Keratinocyte (primary cell): ENCODE measurements at regions not wholly inside any gene's neighbourhood (a gene's known extent, or its start where the extent isn't known, plus 50 kb on each side); places are given as distances from the start of the nearest gene placed in this dataset.

Experiments used
- DNase-seq: peaks from one replicate; pipeline ENCODE4 v3.0.0-alpha.2; 2011; ENCODE audit warnings: low read depth, missing footprints, low spot score
- FAIRE-seq: peaks from 2 replicates; lab custom pipeline; 2011; peaks lifted over from hg19 to GRCh38; lab: Jason Lieb, UNC
- H2AFZ ChIP-seq: 2 replicates; pipeline ENCODE4 v1.6.0; 2012; ENCODE audit warnings: low read length, control low read depth, inconsistent platforms; ENCODE audit not compliant: control insufficient read depth
- H3K27ac ChIP-seq: 2 replicates; pipeline ENCODE4 v1.5.1; 2011; ENCODE audit warnings: low read length; ENCODE audit not compliant: control insufficient read depth, insufficient read depth
- H3K27me3 ChIP-seq: 3 replicates; pipeline ENCODE4 v1.6.0; 2011; ENCODE audit warnings: low read length; ENCODE audit not compliant: control insufficient read depth, insufficient read depth; ENCODE audit errors: extremely low read depth
- H3K36me3 ChIP-seq, 2 experiments: 2 replicates in 1 of 2; 3 replicates in 1 of 2; pipeline ENCODE4 v1.5.1; 2011; ENCODE audit warnings: low read length in 2 of 2, mild to moderate bottlenecking in 1 of 2; ENCODE audit not compliant: control insufficient read depth in 2 of 2, insufficient read depth in 2 of 2; ENCODE audit errors: extremely low read depth in 1 of 2
- H3K4me1 ChIP-seq: 3 replicates; pipeline ENCODE4 v1.5.1; 2011; ENCODE audit warnings: low read length; ENCODE audit not compliant: control insufficient read depth, insufficient read depth; ENCODE audit errors: extremely low read depth
- H3K4me2 ChIP-seq: 3 replicates; pipeline ENCODE4 v1.6.0; 2011; ENCODE audit warnings: low read depth, low read length; ENCODE audit not compliant: control insufficient read depth, insufficient read depth; ENCODE audit errors: extremely low read depth
- H3K4me3 ChIP-seq, 3 experiments: fragments of 200-600 bp in 1 of 3; sonication (generic) in 1 of 3; 2 replicates in 2 of 3; 3 replicates in 1 of 3; pipeline ENCODE4 v1.5.1; 2011 to 2016; ENCODE audit warnings: low read length in 3 of 3, mild to moderate bottlenecking in 3 of 3, control low read depth in 2 of 3, inconsistent platforms in 1 of 3, low read depth in 1 of 3, mixed read lengths in 1 of 3, mixed run types in 1 of 3, moderate library complexity in 1 of 3; ENCODE audit not compliant: control insufficient read depth in 2 of 3, insufficient read depth in 2 of 3; ENCODE audit errors: extremely low read depth in 1 of 3
- H3K79me2 ChIP-seq: 2 replicates; pipeline ENCODE4 v1.6.0; 2012; ENCODE audit warnings: low read length; ENCODE audit not compliant: control insufficient read depth, insufficient read depth
- H3K9ac ChIP-seq: 3 replicates; pipeline ENCODE4 v1.6.0; 2011; ENCODE audit warnings: low read length; ENCODE audit not compliant: control insufficient read depth, insufficient read depth; ENCODE audit errors: extremely low read depth
- H3K9me1 ChIP-seq: 3 replicates; pipeline ENCODE4 v1.6.0; 2011; ENCODE audit warnings: low read length; ENCODE audit not compliant: control insufficient read depth, insufficient read depth; ENCODE audit errors: extremely low read depth
- H3K9me3 ChIP-seq: 2 replicates; pipeline ENCODE4 v1.5.1; 2012; ENCODE audit warnings: low read depth, low read length; ENCODE audit not compliant: control insufficient read depth
- H4K20me1 ChIP-seq: 3 replicates; pipeline ENCODE4 v1.6.0; 2011; ENCODE audit warnings: low read length; ENCODE audit not compliant: control insufficient read depth, insufficient read depth; ENCODE audit errors: extremely low read depth
- CTCF ChIP-seq, 3 experiments: IDR thresholded peaks in 1 of 3; conservative IDR thresholded peaks in 1 of 3; optimal IDR thresholded peaks in 1 of 3; 2 replicates in 2 of 3; 3 replicates in 1 of 3; pipeline versions ENCODE3 to v1.5.1; 2011; ENCODE audit warnings: low read length in 3 of 3, mild to moderate bottlenecking in 3 of 3, moderate library complexity in 2 of 3, control low read depth in 1 of 3, inconsistent platforms in 1 of 3; ENCODE audit not compliant: insufficient read depth in 2 of 3; ENCODE audit errors: extremely low read depth in 1 of 3
- EZH2 ChIP-seq: IDR thresholded peaks from one replicate; pipeline ENCODE4 v1.6.1; 2012; ENCODE audit warnings: inconsistent platforms, mild to moderate bottlenecking, low read length, moderate library complexity
- dilution Hi-C: fragments of 300-500 bp; cut with MboI; formaldehyde crosslinking; loops from one replicate; pipeline ENCODE4 v1.7.0; 2020; ENCODE audit warnings: low sequenced_read_pairs; ENCODE audit not compliant: extremely low pct_ligation_motif_present

GRCh38 chr10:3548702-3549101, 236.3 kb downstream of the KLF6 start:
- no peaks in the 10 kb centered on the region for H3K4me1 ChIP-seq
- DNase-seq (no peak), FAIRE-seq (no peak)
- H3K4me2 ChIP-seq: no peak overlapping the region
- no peak for TF ChIP-seq EZH2
- no peak for TF ChIP-seq CTCF (optimal IDR thresholded peaks at IDR 0.05 in 1 of 3, IDR thresholded peaks at IDR 0.05 in 1 of 3, conservative IDR thresholded peaks at IDR 0.05 in 1 of 3; ENCODE audit: extremely low read depth in 1 of 3, insufficient read depth in 2 of 3, low read length in 3 of 3)
- no peak overlapping the region for H3K27ac ChIP-seq
- no peaks in the 10 kb centered on the region for H3K9me1 ChIP-seq
- H3K4me3 ChIP-seq: no peak overlapping the region
- dilution Hi-C loops: no loop called here
- H3K9ac ChIP-seq: no peak overlapping the region
- H2AFZ ChIP-seq: no peak overlapping the region
- no peaks in the 10 kb centered on the region for H3K9me3 ChIP-seq
- no peaks in the 10 kb centered on the region for H3K36me3 ChIP-seq
- H3K79me2 ChIP-seq: no peaks in the 10 kb centered on the region
- no peaks in the 10 kb centered on the region for H3K27me3 ChIP-seq
- no peaks in the 10 kb centered on the region for H4K20me1 ChIP-seq

GRCh38 chr10:3548076-3548475, 236.9 kb downstream of the KLF6 start:
- Histone ChIP-seq H3K27me3 (no peaks in the 10 kb centered on the region), H3K9ac (no peak overlapping the region), H4K20me1 (no peaks in the 10 kb centered on the region), H3K79me2 (no peaks in the 10 kb centered on the region), H3K4me2 (no peak overlapping the region), H3K9me3 (no peaks in the 10 kb centered on the region), H3K4me1 (no peaks in the 10 kb centered on the region), H2AFZ (no peak overlapping the region), H3K4me3 (no peak overlapping the region), H3K27ac (no peak overlapping the region), H3K9me1 (no peaks in the 10 kb centered on the region), H3K36me3 (no peaks in the 10 kb centered on the region)
- FAIRE-seq: no peak
- dilution Hi-C loops: no loop called here
- TF ChIP-seq EZH2 (no peak), CTCF (optimal IDR thresholded peaks at IDR 0.05 in 1 of 3, IDR thresholded peaks at IDR 0.05 in 1 of 3, conservative IDR thresholded peaks at IDR 0.05 in 1 of 3; ENCODE audit: extremely low read depth in 1 of 3, insufficient read depth in 2 of 3, low read length in 3 of 3) (no peak)
- DNase-seq: no peak
